ENCODE measurements at regions not wholly inside any gene's neighbourhood (a gene's known extent, or its start where the extent isn't known, plus 50 kb on each side); places are given as distances from the start of the nearest gene placed in this dataset.

DNA sequence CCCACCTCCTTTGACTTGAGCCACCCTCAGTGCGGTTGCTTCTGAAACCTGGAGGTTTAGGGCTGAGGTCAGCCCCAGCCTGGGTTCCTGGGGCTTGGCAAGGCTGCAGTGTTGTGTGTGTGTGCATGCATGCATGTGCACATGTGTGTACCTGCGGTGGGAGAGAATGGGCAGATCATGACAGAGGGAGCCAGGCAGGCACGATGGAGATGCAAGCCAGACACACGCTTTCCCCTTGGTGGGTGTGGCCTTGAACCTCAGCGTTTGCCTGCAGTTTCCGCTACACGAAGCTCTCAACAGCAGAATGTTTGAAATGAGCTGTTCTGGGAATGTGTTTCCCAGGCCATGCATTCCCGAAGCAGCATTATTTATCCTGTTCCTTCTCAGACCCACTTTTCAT is 65.9 kb upstream of the RAPGEF1 start:
- intact Hi-C loops (cut with DNase I, micrococcal nuclease): no loop called here
- Histone ChIP-seq H3K36me3 (ENCODE audit: insufficient read depth, low read length) (no peaks in the 10 kb centered on the region), H3K27me3 (ENCODE audit: control insufficient read depth in 1 of 2, insufficient read depth in 2 of 2, low read length in 2 of 2) (peaks cover 11 to 18% of the 10 kb centered on the region in 2 experiments), H3K9me3 (ENCODE audit: control insufficient read depth in 1 of 2, insufficient read depth in 1 of 2, low read length in 2 of 2) (peaks cover 0 to 12% of the 10 kb centered on the region in 2 experiments), H3K4me3 (ENCODE audit: low read length) (no peak overlapping the region), H3K27ac (ENCODE audit: low read depth in 1 of 2, low read length in 2 of 2) (no peak overlapping the region), H3K4me1 (ENCODE audit: insufficient read depth, low read length) (no peaks in the 10 kb centered on the region)
- ChIA-PET CTCF (no interaction called here), POLR2A (no interaction called here)
- no peak for ATAC-seq (ENCODE audit: poor library complexity)
- Mint-ChIP-seq H3K27me3 (peaks cover 46% of the 10 kb centered on the region), H3K9me3 (no peaks in the 10 kb centered on the region), H3K36me3 (ENCODE audit: low read depth) (no peaks in the 10 kb centered on the region), H3K4me3 (no peak overlapping the region), H3K27ac (no peak overlapping the region), H3K4me1 (ENCODE audit: low read depth) (no peaks in the 10 kb centered on the region)
- DNase-seq: no peak
- TF ChIP-seq, protein P1, sequence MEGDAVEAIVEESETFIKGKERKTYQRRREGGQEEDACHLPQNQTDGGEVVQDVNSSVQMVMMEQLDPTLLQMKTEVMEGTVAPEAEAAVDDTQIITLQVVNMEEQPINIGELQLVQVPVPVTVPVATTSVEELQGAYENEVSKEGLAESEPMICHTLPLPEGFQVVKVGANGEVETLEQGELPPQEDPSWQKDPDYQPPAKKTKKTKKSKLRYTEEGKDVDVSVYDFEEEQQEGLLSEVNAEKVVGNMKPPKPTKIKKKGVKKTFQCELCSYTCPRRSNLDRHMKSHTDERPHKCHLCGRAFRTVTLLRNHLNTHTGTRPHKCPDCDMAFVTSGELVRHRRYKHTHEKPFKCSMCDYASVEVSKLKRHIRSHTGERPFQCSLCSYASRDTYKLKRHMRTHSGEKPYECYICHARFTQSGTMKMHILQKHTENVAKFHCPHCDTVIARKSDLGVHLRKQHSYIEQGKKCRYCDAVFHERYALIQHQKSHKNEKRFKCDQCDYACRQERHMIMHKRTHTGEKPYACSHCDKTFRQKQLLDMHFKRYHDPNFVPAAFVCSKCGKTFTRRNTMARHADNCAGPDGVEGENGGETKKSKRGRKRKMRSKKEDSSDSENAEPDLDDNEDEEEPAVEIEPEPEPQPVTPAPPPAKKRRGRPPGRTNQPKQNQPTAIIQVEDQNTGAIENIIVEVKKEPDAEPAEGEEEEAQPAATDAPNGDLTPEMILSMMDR (IDR thresholded peaks at IDR 0.05): no peak

DNA sequence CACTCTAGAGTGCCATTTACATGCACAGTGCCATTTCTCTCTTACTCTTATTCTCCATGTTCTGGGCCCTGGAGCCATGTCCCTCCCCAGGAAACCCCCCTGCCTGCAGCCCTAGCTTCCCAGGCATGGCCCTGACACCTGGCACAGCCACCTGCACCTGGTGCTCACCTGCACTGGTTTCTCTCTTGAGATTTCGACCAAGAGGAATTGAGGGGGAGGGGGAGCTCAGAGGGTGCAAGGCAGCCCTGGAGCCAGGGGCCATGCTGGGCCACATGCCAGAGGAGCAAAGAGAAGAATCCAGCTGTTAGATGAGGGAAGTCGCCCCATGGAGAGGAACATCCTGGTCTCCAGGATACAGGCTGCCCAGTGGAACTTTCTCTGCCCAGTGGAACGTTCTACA is 65.0 kb upstream of the RAPGEF1 start:
- ATAC-seq (ENCODE audit: poor library complexity): no peak
- Histone ChIP-seq H3K4me1 (ENCODE audit: insufficient read depth, low read length) (no peaks in the 10 kb centered on the region), H3K27ac (ENCODE audit: low read depth in 1 of 2, low read length in 2 of 2) (no peak overlapping the region), H3K9me3 (ENCODE audit: control insufficient read depth in 1 of 2, insufficient read depth in 1 of 2, low read length in 2 of 2) (peaks cover 0 to 9% of the 10 kb centered on the region in 2 experiments), H3K27me3 (ENCODE audit: control insufficient read depth in 1 of 2, insufficient read depth in 2 of 2, low read length in 2 of 2) (peaks cover 11 to 18% of the 10 kb centered on the region in 2 experiments), H3K36me3 (ENCODE audit: insufficient read depth, low read length) (no peaks in the 10 kb centered on the region), H3K4me3 (ENCODE audit: low read length) (no peak overlapping the region)
- TF ChIP-seq, protein P1 (IDR thresholded peaks at IDR 0.05): no peak
- Mint-ChIP-seq H3K4me1 (ENCODE audit: low read depth) (no peaks in the 10 kb centered on the region), H3K36me3 (ENCODE audit: low read depth) (no peaks in the 10 kb centered on the region), H3K27ac (no peak overlapping the region), H3K27me3 (peaks cover 55% of the 10 kb centered on the region), H3K4me3 (no peak overlapping the region), H3K9me3 (no peaks in the 10 kb centered on the region)
- POLR2A ChIA-PET: no interaction called here
- intact Hi-C loops (cut with DNase I, micrococcal nuclease): no loop called here
- no peak for DNase-seq
- CTCF ChIA-PET: no interaction called here

DNA sequence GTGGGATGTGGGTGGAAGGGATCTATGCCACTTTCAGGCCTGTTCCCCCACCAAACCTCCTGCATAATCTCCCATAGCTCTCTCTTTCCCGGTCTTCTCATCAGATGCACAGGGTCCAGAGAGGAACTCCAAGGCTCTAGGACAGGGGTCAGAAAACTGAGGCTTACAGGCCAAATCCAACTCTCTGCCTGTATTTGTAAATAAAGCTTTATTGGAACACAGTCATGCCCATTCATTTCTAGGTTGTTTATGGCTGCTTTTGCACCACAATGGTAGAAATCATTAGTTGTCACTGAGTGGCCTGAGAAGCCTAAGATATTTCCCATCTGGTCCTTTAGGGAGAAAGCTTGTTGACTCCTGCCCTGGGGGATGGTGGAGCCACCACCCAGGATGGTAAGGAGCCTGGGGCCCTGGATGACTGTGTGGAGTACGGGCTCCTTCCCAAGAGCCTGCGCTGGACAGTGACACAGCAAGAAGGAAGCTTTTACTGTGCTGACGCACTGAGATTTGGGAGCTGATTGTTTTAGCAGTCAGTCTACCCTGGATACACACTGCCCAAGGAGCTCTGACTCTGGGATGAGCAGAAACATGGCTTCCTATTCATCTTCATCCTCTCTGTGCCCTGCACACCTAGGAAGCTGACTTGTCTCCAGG is 64.0 kb upstream of the RAPGEF1 start:
- peaks cover 55% of the 10 kb centered on the region for H3K27me3 Mint-ChIP-seq

More for the DNA sequence above, 64.0 kb upstream of the RAPGEF1 start:
- ATAC-seq (ENCODE audit: poor library complexity) (no peak), DNase-seq (no peak)
- Histone ChIP-seq H3K4me1 (ENCODE audit: insufficient read depth, low read length) (no peaks in the 10 kb centered on the region), H3K27ac (ENCODE audit: low read depth in 1 of 2, low read length in 2 of 2) (no peak overlapping the region), H3K27me3 (ENCODE audit: control insufficient read depth in 1 of 2, insufficient read depth in 2 of 2, low read length in 2 of 2) (peaks cover 1 to 13% of the 10 kb centered on the region in 2 experiments), H3K4me3 (ENCODE audit: low read length) (no peak overlapping the region), H3K9me3 (ENCODE audit: control insufficient read depth in 1 of 2, insufficient read depth in 1 of 2, low read length in 2 of 2) (peaks cover 0 to 8% of the 10 kb centered on the region in 2 experiments), H3K36me3 (ENCODE audit: insufficient read depth, low read length) (no peaks in the 10 kb centered on the region)
- no peaks in the 10 kb centered on the region for H3K36me3 Mint-ChIP-seq (ENCODE audit: low read depth)
- POLR2A ChIA-PET: no interaction called here
- H3K9me3 Mint-ChIP-seq: peaks cover 2% of the 10 kb centered on the region
- H3K4me3 Mint-ChIP-seq: no peak overlapping the region
- no peaks in the 10 kb centered on the region for H3K4me1 Mint-ChIP-seq (ENCODE audit: low read depth)
- no peak overlapping the region for H3K27ac Mint-ChIP-seq
- CTCF ChIA-PET: no interaction called here
- intact Hi-C loops (cut with DNase I, micrococcal nuclease): no loop called here
- TF ChIP-seq, protein P1 (IDR thresholded peaks at IDR 0.05): no peak
